HCT116 (cell line): ENCODE measurements at regions not wholly inside any gene's neighbourhood (a gene's known extent, or its start where the extent isn't known, plus 50 kb on each side); places are given as distances from the start of the nearest gene placed in this dataset.

Experiments
- ATAC-seq: fragments of 200-7000 bp; cut with Tn5 transposase; 2 replicates; pipeline ENCODE4 v1.9.1; 2020; ENCODE audit warnings: mild to moderate bottlenecking, moderate library complexity
- BruUV-seq: library from RNA; stranded (reverse); fragments of 400-500 nt; replicated peaks from 2 replicates; lab custom pipeline; 2021; lab: Mats Ljungman, UMichigan
- CTCF ChIA-PET: fragments of 300-600 bp; sonication (Branson Sonifier 250); formaldehyde crosslinking; loops from one replicate; lab custom pipeline; 2021; ENCODE audit warnings: antibody characterized with exemption; lab: Charles Lee
- POLR2A ChIA-PET: fragments of 300-600, 350-600 bp; sonication (Branson Sonifier 250); formaldehyde crosslinking; loops from one replicate; lab custom pipeline; 2021; ENCODE audit warnings: antibody characterized with exemption; lab: Charles Lee
- RAD21 ChIA-PET, 2 experiments: fragments of 300-600 bp; sonication (Branson Sonifier 250); formaldehyde crosslinking; loops; one replicate each; lab custom pipeline; 2023; ENCODE audit warnings: low total read pairs in 2 of 2; ENCODE audit not compliant: uncharacterized antibody in 2 of 2, unreplicated experiment in 2 of 2, low non-redundant PET in 1 of 2; lab: Charles Lee
- DNase-seq: peaks from one replicate; pipeline ENCODE4 v3.0.0-alpha.2; 2010; ENCODE audit warnings: low read depth, low spot score
- H2AFZ ChIP-seq: fragments of 200-600 bp; shearing (Covaris generic), sonication (generic); 2 replicates; pipeline ENCODE4 v1.6.1; 2017; ENCODE audit warnings: low read depth, mixed run types, mixed read lengths, antibody characterized with exemption, low read length; ENCODE audit not compliant: poor library complexity, severe bottlenecking
- H3K27ac ChIP-seq: 2 replicates; pipeline ENCODE4 v1.5.1; 2012; ENCODE audit warnings: low read depth, low read length
- H3K27me3 ChIP-seq: fragments of 200-600 bp; sonication (generic); 2 replicates; pipeline ENCODE4 v1.6.1; 2016; ENCODE audit warnings: mixed run types, low read length, mixed read lengths; ENCODE audit not compliant: insufficient read depth
- H3K36me3 ChIP-seq, 2 experiments: fragments of 200-500 bp in 1 of 2; fragments of 200-600 bp in 1 of 2; sonication (Bioruptor generic) in 1 of 2; sonication (generic) in 1 of 2; 2 replicates each; pipeline versions ENCODE4 v1.5.1 to v1.6.1; 2014 to 2016; ENCODE audit warnings: low read length in 2 of 2, inconsistent platforms in 1 of 2, mixed read lengths in 1 of 2, mixed run types in 1 of 2; ENCODE audit not compliant: insufficient read depth in 2 of 2, control insufficient read depth in 1 of 2
- H3K4me1 ChIP-seq, 2 experiments: fragments of 200-600 bp in 1 of 2; sonication (generic) in 1 of 2; 2 replicates each; pipeline versions ENCODE4 v1.5.1 to v1.6.1; 2012 to 2017; ENCODE audit warnings: low read length in 2 of 2, inconsistent platforms in 1 of 2, mild to moderate bottlenecking in 1 of 2, mixed read lengths in 1 of 2, mixed run types in 1 of 2, moderate library complexity in 1 of 2; ENCODE audit not compliant: insufficient read depth in 2 of 2, control insufficient read depth in 1 of 2
- H3K4me2 ChIP-seq: fragments of 200-600 bp; sonication (generic); 2 replicates; pipeline ENCODE4 v1.6.1; 2017; ENCODE audit warnings: mixed run types, low read length, mixed read lengths
- H3K4me3 ChIP-seq, 2 experiments: fragments of 200-600 bp in 1 of 2; sonication (generic) in 1 of 2; replicated peaks in 1 of 2; 2 replicates each; pipeline ENCODE4 v1.5.1; 2011 to 2016; ENCODE audit warnings: low read length in 2 of 2, control low read depth in 1 of 2, low read depth in 1 of 2, mild to moderate bottlenecking in 1 of 2, mixed read lengths in 1 of 2, mixed run types in 1 of 2
- H3K79me2 ChIP-seq: fragments of 200-600 bp; sonication (generic); 2 replicates; pipeline ENCODE4 v1.6.1; 2017; ENCODE audit warnings: mild to moderate bottlenecking, mixed run types, low read length, moderate library complexity, mixed read lengths; ENCODE audit not compliant: insufficient read depth
- H3K9ac ChIP-seq: fragments of 200-600 bp; sonication (generic); 2 replicates; pipeline ENCODE4 v1.6.1; 2016; ENCODE audit warnings: low read length, mixed read lengths
- H3K9me2 ChIP-seq: fragments of 200-600 bp; sonication (generic), shearing (Covaris generic); 2 replicates; pipeline ENCODE4 v1.6.1; 2017; ENCODE audit warnings: mixed run types, mild to moderate bottlenecking, moderate library complexity; ENCODE audit not compliant: insufficient read depth
- H3K9me3 ChIP-seq, 2 experiments: fragments of 200-500 bp in 1 of 2; fragments of 200-600 bp in 1 of 2; sonication (Bioruptor generic) in 1 of 2; sonication (generic) in 1 of 2; 2 replicates each; pipeline ENCODE4 v1.6.1; 2014 to 2017; ENCODE audit warnings: low read length in 2 of 2, mixed read lengths in 2 of 2, inconsistent platforms in 1 of 2, low read depth in 1 of 2, mild to moderate bottlenecking in 1 of 2, mixed run types in 1 of 2, moderate library complexity in 1 of 2; ENCODE audit not compliant: control insufficient read depth in 1 of 2, insufficient read depth in 1 of 2
- H4K20me1 ChIP-seq: fragments of 200-600 bp; sonication (generic), shearing (Covaris generic); 2 replicates; pipeline ENCODE4 v1.6.1; 2017; ENCODE audit warnings: mixed run types, mild to moderate bottlenecking, moderate library complexity; ENCODE audit not compliant: insufficient read depth
- CEBPB ChIP-seq: IDR thresholded peaks from 2 replicates; pipeline ENCODE4 v1.6.1; 2012; ENCODE audit warnings: low read depth
- ELF1 ChIP-seq: IDR thresholded peaks from 2 replicates; pipeline ENCODE4 v1.6.1; 2012; ENCODE audit warnings: low read depth, borderline replicate concordance
- FOSL1 ChIP-seq: IDR thresholded peaks from 2 replicates; pipeline ENCODE4 v1.6.1; 2012; ENCODE audit warnings: low read depth
- JUND ChIP-seq: IDR thresholded peaks from 2 replicates; pipeline ENCODE4 v1.6.1; 2012
- MAX ChIP-seq: IDR thresholded peaks from 2 replicates; pipeline ENCODE4 v1.6.1; 2012
- REST ChIP-seq: IDR thresholded peaks from 2 replicates; pipeline ENCODE4 v1.6.1; 2012; ENCODE audit warnings: low read depth
- SRF ChIP-seq: IDR thresholded peaks from 2 replicates; pipeline ENCODE4 v1.6.1; 2012; ENCODE audit warnings: low read depth
- ZBTB33 ChIP-seq: IDR thresholded peaks from 2 replicates; pipeline ENCODE4 v1.6.1; 2011; ENCODE audit warnings: mild to moderate bottlenecking, low read length, moderate library complexity; ENCODE audit not compliant: insufficient replicate concordance; ENCODE audit errors: extremely low read depth
- ZFX ChIP-seq: fragments of 450-650 bp; IDR thresholded peaks from 2 replicates; pipeline ENCODE4 v1.6.1; 2017
- intact Hi-C: fragments of 100-400 bp; cut with micrococcal nuclease; formaldehyde crosslinking; loops from 2 replicates; pipeline ENCODE4 v1.10.0; 2022
- TF ChIP-seq, protein P1 (sequence below): IDR thresholded peaks from 2 replicates; pipeline ENCODE4 v1.6.1; 2012

DNA sequence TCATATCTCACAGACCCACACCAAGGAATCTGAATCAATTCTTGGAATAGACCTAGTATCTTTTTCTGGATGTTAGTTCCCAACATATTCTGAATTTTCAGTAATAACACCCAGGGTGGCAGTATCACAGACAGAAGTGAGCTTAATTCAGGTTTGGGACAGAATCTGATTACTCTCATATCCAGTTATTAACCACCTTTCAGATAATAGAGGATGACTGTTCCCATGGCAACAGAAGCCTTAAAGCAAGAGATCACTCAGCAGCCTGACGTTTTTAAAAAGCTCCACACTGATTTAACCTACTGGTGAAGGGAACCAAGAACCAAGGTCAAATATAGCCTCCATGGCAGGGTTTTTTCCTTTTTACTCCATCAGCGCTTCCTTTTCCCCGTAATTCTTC is 68.4 kb downstream of the ACTBL2 start:
- Histone ChIP-seq H3K27me3 (no peaks in the 10 kb centered on the region), H4K20me1 (no peaks in the 10 kb centered on the region), H3K9ac (no peak overlapping the region), H3K36me3 (no peaks in the 10 kb centered on the region), H3K27ac (no peak overlapping the region), H3K4me1 (no peaks in the 10 kb centered on the region), H3K4me2 (no peak overlapping the region), H3K4me3 (no peak overlapping the region), H3K79me2 (no peaks in the 10 kb centered on the region), H3K9me3 (no peaks in the 10 kb centered on the region), H3K9me2 (no peaks in the 10 kb centered on the region), H2AFZ (no peak overlapping the region)
- DNase-seq (no peak), ATAC-seq (no peak)
- RAD21 ChIA-PET: interaction anchor here in 1 of 2 experiments (0.7 kb wide), 1 partner anchor 12 kb away, joined by 3 read pairs; no protein-coding TSS in a partner anchor
- TF ChIP-seq JUND: no peak
- TF ChIP-seq CEBPB: no peak
- no peak for TF ChIP-seq ZBTB33
- TF ChIP-seq SRF: no peak
- TF ChIP-seq FOSL1: no peak
- no peak for TF ChIP-seq REST
- TF ChIP-seq, protein P1, sequence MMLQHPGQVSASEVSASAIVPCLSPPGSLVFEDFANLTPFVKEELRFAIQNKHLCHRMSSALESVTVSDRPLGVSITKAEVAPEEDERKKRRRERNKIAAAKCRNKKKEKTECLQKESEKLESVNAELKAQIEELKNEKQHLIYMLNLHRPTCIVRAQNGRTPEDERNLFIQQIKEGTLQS: no peak
- TF ChIP-seq ELF1: no peak
- TF ChIP-seq ZFX: no peak
- no peak for TF ChIP-seq MAX
- POLR2A ChIA-PET: no interaction called here
- CTCF ChIA-PET: no interaction called here
- no TSS peak for BruUV-seq
- intact Hi-C loops: no loop called here
